ENCODE measurements at regions not wholly inside any gene's neighbourhood (a gene's known extent, or its start where the extent isn't known, plus 50 kb on each side); places are given as distances from the start of the nearest gene placed in this dataset.

DNA sequence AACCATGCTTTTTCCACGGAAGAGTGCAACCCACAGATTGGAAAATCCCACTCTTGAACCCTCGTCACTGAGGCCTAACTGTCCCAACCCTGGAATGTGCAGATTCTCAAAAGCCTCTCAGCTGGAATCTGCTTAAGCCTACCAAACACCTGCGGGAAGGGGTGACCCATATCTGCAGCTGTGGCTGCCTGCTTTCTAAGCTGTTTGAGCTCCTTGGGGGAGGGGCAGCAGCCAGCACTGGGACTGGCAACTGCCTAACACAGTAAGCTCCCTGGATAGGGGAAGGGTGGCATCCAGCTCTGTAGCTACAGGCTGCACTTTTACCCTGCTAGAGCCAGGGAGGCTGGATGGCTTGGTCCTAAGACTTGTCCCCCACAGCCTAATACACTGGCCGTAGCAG is 579.6 kb downstream of the COL12A1 start:
- Histone ChIP-seq H3K9me3 (peaks cover 20% of the 10 kb centered on the region), H3K27ac (no peak overlapping the region), H3K4me2 (no peak overlapping the region), H3K4me1 (no peaks in the 10 kb centered on the region), H3K4me3 (no peak overlapping the region), H3K9ac (no peak overlapping the region), H4K20me1 (no peaks in the 10 kb centered on the region), H3K36me3 (no peaks in the 10 kb centered on the region), H3K27me3 (no peaks in the 10 kb centered on the region)
- TF ChIP-seq Cebpa-rat (IDR thresholded peaks at IDR 0.05) = no peak

- no peak overlapping the region for H3K27ac ChIP-seq
- no peaks in the 10 kb centered on the region for H3K4me1 ChIP-seq
- no peak overlapping the region for H3K9ac ChIP-seq
- no peak overlapping the region for H3K4me2 ChIP-seq
- H4K20me1 ChIP-seq = no peaks in the 10 kb centered on the region
- no peak overlapping the region for H3K4me3 ChIP-seq
- H3K27me3 ChIP-seq = no peaks in the 10 kb centered on the region
- TF ChIP-seq Cebpa-rat (IDR thresholded peaks at IDR 0.05) = 0 out of 2 replicates have a peak, but pooled peaks have one; percentile 9
- no peaks in the 10 kb centered on the region for H3K36me3 ChIP-seq
- peaks cover 20% of the 10 kb centered on the region for H3K9me3 ChIP-seq
Observed at GRCh38 chr6:74623027-74623426, 582.8 kb downstream of the COL12A1 start.

DNA sequence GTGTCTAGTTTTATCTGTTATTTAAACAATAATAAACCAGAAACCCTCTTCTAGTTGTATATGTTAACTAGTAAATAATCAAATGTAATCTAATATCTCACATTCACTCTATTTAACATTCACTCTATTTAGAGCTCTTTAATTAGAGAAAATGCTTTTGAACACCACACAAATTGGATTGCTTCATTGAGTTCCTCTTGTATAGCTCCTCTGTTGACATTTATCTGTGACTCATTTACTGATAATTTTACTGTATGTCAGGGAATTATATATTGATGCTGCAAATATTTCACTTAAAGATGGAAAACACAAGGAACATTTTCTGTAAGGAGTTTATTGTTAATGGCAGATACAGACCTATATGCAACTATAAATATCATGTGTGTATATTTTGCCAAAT is 594.6 kb downstream of the COL12A1 start:
- no peaks in the 10 kb centered on the region for H3K36me3 ChIP-seq
- no peak overlapping the region for H3K27ac ChIP-seq
- no peak overlapping the region for H3K9ac ChIP-seq
- no peaks in the 10 kb centered on the region for H3K27me3 ChIP-seq
- H3K9me3 ChIP-seq = no peaks in the 10 kb centered on the region
- H3K4me1 ChIP-seq = no peaks in the 10 kb centered on the region
- H4K20me1 ChIP-seq = no peaks in the 10 kb centered on the region
- H3K4me3 ChIP-seq = no peak overlapping the region
- H3K4me2 ChIP-seq = no peak overlapping the region
- no peak for TF ChIP-seq Cebpa-rat (IDR thresholded peaks at IDR 0.05)

- H3K4me2 ChIP-seq = no peak overlapping the region
- no peak for TF ChIP-seq Cebpa-rat (IDR thresholded peaks at IDR 0.05)
- no peaks in the 10 kb centered on the region for H3K27me3 ChIP-seq
- H3K36me3 ChIP-seq = no peaks in the 10 kb centered on the region
- no peak overlapping the region for H3K4me3 ChIP-seq
- no peaks in the 10 kb centered on the region for H4K20me1 ChIP-seq
- H3K4me1 ChIP-seq = no peaks in the 10 kb centered on the region
- no peaks in the 10 kb centered on the region for H3K9me3 ChIP-seq
- no peak overlapping the region for H3K9ac ChIP-seq
- no peak overlapping the region for H3K27ac ChIP-seq
Observed at GRCh38 chr6:74610352-74610751, 595.5 kb downstream of the COL12A1 start.

GRCh38 chr6:74609871-74610270 is 596.0 kb downstream of the COL12A1 start:
- Histone ChIP-seq H3K27me3 (no peaks in the 10 kb centered on the region), H3K9me3 (no peaks in the 10 kb centered on the region), H4K20me1 (no peaks in the 10 kb centered on the region), H3K9ac (no peak overlapping the region), H3K27ac (no peak overlapping the region), H3K4me3 (no peak overlapping the region), H3K4me2 (no peak overlapping the region), H3K4me1 (no peaks in the 10 kb centered on the region), H3K36me3 (no peaks in the 10 kb centered on the region)
- TF ChIP-seq Cebpa-rat (IDR thresholded peaks at IDR 0.05) = no peak

- H3K4me3 ChIP-seq = no peak overlapping the region
- H3K27ac ChIP-seq = no peak overlapping the region
- TF ChIP-seq Cebpa-rat (IDR thresholded peaks at IDR 0.05) = no peak
- H3K9ac ChIP-seq = no peak overlapping the region
- no peaks in the 10 kb centered on the region for H3K4me1 ChIP-seq
- H3K4me2 ChIP-seq = no peak overlapping the region
- H3K27me3 ChIP-seq = no peaks in the 10 kb centered on the region
- no peaks in the 10 kb centered on the region for H3K36me3 ChIP-seq
- no peaks in the 10 kb centered on the region for H4K20me1 ChIP-seq
- H3K9me3 ChIP-seq = no peaks in the 10 kb centered on the region
Observed at GRCh38 chr6:74607934-74608333, 597.9 kb downstream of the COL12A1 start.

- TF ChIP-seq Cebpa-rat (IDR thresholded peaks at IDR 0.05) = no peak
- Histone ChIP-seq H3K27me3 (no peaks in the 10 kb centered on the region), H3K9ac (no peak overlapping the region), H3K4me2 (no peak overlapping the region), H3K4me3 (no peak overlapping the region), H4K20me1 (no peaks in the 10 kb centered on the region), H3K4me1 (no peaks in the 10 kb centered on the region), H3K27ac (no peak overlapping the region), H3K9me3 (no peaks in the 10 kb centered on the region), H3K36me3 (no peaks in the 10 kb centered on the region)
Observed at GRCh38 chr6:74607468-74607867, 598.4 kb downstream of the COL12A1 start.

GRCh38 chr6:74606582-74607071 is 599.2 kb downstream of the COL12A1 start:
- H3K27me3 ChIP-seq = no peaks in the 10 kb centered on the region
- no peak for TF ChIP-seq Cebpa-rat (IDR thresholded peaks at IDR 0.05)
- no peak overlapping the region for H3K4me2 ChIP-seq
- H3K4me3 ChIP-seq = no peak overlapping the region
- no peaks in the 10 kb centered on the region for H3K9me3 ChIP-seq
- H3K27ac ChIP-seq = no peak overlapping the region
- no peak overlapping the region for H3K9ac ChIP-seq
- H3K36me3 ChIP-seq = no peaks in the 10 kb centered on the region
- no peaks in the 10 kb centered on the region for H3K4me1 ChIP-seq
- H4K20me1 ChIP-seq = no peaks in the 10 kb centered on the region

GRCh38 chr6:74605922-74606581 is 599.8 kb downstream of the COL12A1 start:
- Histone ChIP-seq H3K27ac (no peak overlapping the region), H3K36me3 (no peaks in the 10 kb centered on the region), H3K27me3 (no peaks in the 10 kb centered on the region), H3K9me3 (no peaks in the 10 kb centered on the region), H3K9ac (no peak overlapping the region), H4K20me1 (no peaks in the 10 kb centered on the region), H3K4me1 (no peaks in the 10 kb centered on the region), H3K4me2 (no peak overlapping the region), H3K4me3 (no peak overlapping the region)
- no peak for TF ChIP-seq Cebpa-rat (IDR thresholded peaks at IDR 0.05)

GRCh38 chr6:74604279-74604678 is 601.6 kb downstream of the COL12A1 start:
- no peak overlapping the region for H3K4me2 ChIP-seq
- H4K20me1 ChIP-seq = no peaks in the 10 kb centered on the region
- H3K4me3 ChIP-seq = no peak overlapping the region
- no peak overlapping the region for H3K27ac ChIP-seq
- H3K4me1 ChIP-seq = peaks cover 2% of the 10 kb centered on the region; the same call in 1 of the 2 replicates
- H3K9ac ChIP-seq = no peak overlapping the region
- no peaks in the 10 kb centered on the region for H3K36me3 ChIP-seq
- H3K9me3 ChIP-seq = no peaks in the 10 kb centered on the region
- TF ChIP-seq Cebpa-rat (IDR thresholded peaks at IDR 0.05) = no peak
- no peaks in the 10 kb centered on the region for H3K27me3 ChIP-seq

Data from BLaER1 (cell line).